ENCODE measurements at regions not wholly inside any gene's neighbourhood (a gene's known extent, or its start where the extent isn't known, plus 50 kb on each side); places are given as distances from the start of the nearest gene placed in this dataset.
"Not testable (repeated sequence)": the region's sequence is repeated elsewhere in the genome, so short reads cannot be mapped to it uniquely, and the experiment has no call there.

DNA sequence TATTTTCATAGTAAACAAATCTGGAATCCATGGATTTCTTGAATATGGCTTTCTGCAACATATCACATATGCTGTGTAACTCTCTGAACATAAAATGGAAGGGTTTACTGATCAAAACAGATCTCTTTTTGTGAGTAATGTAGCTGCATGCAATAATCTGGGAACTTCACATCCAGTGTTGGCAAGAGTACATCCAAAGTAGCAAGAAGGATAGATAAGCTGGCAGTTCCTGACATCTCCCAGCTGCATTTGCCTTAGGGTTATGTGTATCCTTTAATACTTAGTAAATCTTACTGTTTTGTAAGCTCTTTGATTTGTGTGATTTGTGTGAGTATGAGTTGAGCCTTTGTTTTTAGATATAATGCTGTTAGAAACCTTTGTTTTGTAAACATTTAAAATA lies 280.4 kb upstream of the CNTN5 start:
- Histone ChIP-seq H3K4me3 (no peak overlapping the region), H3K4me1 (ENCODE audit: insufficient read depth) (no peaks in the 10 kb centered on the region), H3K27ac (no peak overlapping the region), H3K36me3 (no peaks in the 10 kb centered on the region), H3K27me3 (no peaks in the 10 kb centered on the region), H3K9me3 (no peaks in the 10 kb centered on the region)
- TF ChIP-seq POLR2A (IDR thresholded peaks at IDR 0.05): no peak
- no peak for TF ChIP-seq EP300 (IDR thresholded peaks at IDR 0.05)
- no peak for TF ChIP-seq CTCF (IDR thresholded peaks at IDR 0.05)
- intact Hi-C loops (cut with DNase I): no loop called here
- DNase-seq: no peak

- H3K4me3 ChIP-seq; intact Hi-C loops (cut with DNase I); H3K36me3 ChIP-seq; DNase-seq; H3K9me3 ChIP-seq; H3K4me1 ChIP-seq (ENCODE audit: insufficient read depth); H3K27me3 ChIP-seq; H3K27ac ChIP-seq: not testable (repeated sequence)
- 95 to 96% (median 96%) methylated on average over 21 of the region's 21 CpGs for WGBS, 3 donors
These were observed 257.3 kb upstream of the CNTN5 start for GRCh38 chr11:98763446-98763845.

DNA sequence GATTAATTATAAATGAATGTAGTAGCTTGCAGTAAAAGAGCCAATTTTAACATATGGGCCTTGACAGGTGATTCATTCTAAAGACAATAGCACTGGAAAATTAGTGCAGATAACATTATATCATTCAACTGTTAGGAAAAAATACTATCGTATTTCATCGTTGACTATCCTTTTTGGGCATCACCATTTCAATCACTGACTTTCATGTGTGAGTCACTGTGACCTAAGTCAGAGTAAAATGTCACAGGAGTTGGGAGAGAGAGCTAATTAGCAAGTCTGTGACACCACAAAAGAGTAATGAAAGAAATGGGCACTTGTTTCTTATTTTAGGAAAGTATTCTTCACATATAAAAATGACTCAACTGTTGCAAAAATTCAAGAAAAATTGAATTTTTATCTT lies 253.8 kb upstream of the CNTN5 start:
- H3K4me3 ChIP-seq: no peak overlapping the region
- TF ChIP-seq EP300 (IDR thresholded peaks at IDR 0.05): no peak
- TF ChIP-seq CTCF (IDR thresholded peaks at IDR 0.05): no peak
- TF ChIP-seq POLR2A (IDR thresholded peaks at IDR 0.05): no peak
- WGBS, 3 donors: 73 to 80% (median 74%) methylated on average over 2 of the region's 2 CpGs
- intact Hi-C loops (cut with DNase I): no loop called here
- no peaks in the 10 kb centered on the region for H3K27me3 ChIP-seq
- no peaks in the 10 kb centered on the region for H3K36me3 ChIP-seq
- no peak for DNase-seq
- no peaks in the 10 kb centered on the region for H3K4me1 ChIP-seq (ENCODE audit: insufficient read depth)
- no peaks in the 10 kb centered on the region for H3K9me3 ChIP-seq
- no peak overlapping the region for H3K27ac ChIP-seq

DNA sequence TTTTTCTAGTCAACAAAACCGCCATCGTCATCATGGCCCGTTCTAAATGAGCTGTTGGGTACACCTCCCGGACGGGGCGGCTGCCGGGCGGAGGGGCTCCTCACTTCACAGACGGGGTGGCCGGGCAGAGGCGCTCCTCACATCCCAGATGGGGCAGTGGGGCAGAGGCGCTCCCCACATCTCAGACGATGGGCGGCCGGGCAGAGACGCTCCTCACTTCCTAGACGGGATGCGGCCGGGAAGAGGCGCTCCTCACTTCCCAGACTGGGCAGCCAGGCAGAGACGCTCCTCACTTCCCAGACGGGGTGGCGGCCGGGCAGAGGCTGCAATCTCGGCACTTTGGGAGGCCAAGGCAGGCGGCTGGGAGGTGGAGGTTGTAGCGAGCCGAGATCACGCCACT lies 250.7 kb upstream of the CNTN5 start:
- H3K4me1 ChIP-seq (ENCODE audit: insufficient read depth); H3K9me3 ChIP-seq; DNase-seq; intact Hi-C loops (cut with DNase I); H3K36me3 ChIP-seq; H3K27ac ChIP-seq; H3K27me3 ChIP-seq; H3K4me3 ChIP-seq: not testable (repeated sequence)
- 88 to 97% (median 97%) methylated on average over 6 to 24 of the region's 29 CpGs for WGBS, 3 donors

DNA sequence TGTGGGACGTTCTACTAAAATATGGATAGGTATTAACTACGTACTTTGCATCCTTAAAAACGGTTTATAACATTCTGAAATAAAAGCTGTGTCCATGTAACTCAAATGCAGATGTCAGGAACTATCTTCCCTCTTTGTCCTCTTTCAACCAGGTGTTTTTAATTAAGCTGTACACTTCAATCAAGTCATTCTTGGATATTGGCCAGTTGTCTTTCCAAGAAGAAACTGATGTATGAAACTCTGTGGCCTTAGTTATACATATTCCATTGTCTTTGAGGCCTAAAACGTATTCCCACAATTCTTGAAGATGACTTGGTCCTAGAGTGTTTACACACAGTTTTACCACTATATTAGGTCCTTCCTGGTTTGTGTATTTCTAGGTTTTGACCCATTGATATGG lies 249.0 kb upstream of the CNTN5 start:
- Histone ChIP-seq H3K36me3 (no peaks in the 10 kb centered on the region), H3K4me3 (no peak overlapping the region), H3K9me3 (no peaks in the 10 kb centered on the region), H3K27me3 (no peaks in the 10 kb centered on the region), H3K27ac (no peak overlapping the region), H3K4me1 (ENCODE audit: insufficient read depth) (no peaks in the 10 kb centered on the region)
- DNase-seq: no peak
- intact Hi-C loops (cut with DNase I): no loop called here
- WGBS, 3 donors: 62 to 67% (median 63%) methylated on average over 4 of the region's 4 CpGs
- TF ChIP-seq EP300 (IDR thresholded peaks at IDR 0.05) (no peak), CTCF (IDR thresholded peaks at IDR 0.05) (no peak), POLR2A (IDR thresholded peaks at IDR 0.05) (no peak)

DNA sequence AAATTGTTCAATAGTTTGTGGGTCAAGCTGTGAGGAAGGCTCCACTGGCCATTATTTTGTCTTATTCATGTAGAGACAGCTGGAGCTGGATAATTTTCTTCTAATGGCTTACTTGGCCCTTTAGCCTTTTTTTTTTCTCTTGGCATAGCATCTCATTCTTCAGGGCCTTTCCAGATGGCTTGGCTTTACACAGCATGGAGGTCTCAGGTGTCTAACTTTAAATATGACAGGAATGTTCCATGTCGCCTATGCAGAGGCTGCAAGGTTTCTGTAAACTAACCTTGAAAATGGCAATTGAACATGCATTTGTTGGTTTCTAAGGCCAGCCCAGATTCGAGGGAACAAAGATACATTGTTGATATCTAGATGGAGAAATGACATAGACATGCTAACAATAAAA lies 247.9 kb upstream of the CNTN5 start:
- Histone ChIP-seq H3K27ac (no peak overlapping the region), H3K9me3 (no peaks in the 10 kb centered on the region), H3K36me3 (no peaks in the 10 kb centered on the region), H3K27me3 (no peaks in the 10 kb centered on the region), H3K4me3 (no peak overlapping the region), H3K4me1 (ENCODE audit: insufficient read depth) (no peaks in the 10 kb centered on the region)
- intact Hi-C loops (cut with DNase I): no loop called here
- no peak for DNase-seq
- no peak for TF ChIP-seq EP300 (IDR thresholded peaks at IDR 0.05)
- TF ChIP-seq POLR2A (IDR thresholded peaks at IDR 0.05): no peak
- TF ChIP-seq CTCF (IDR thresholded peaks at IDR 0.05): no peak
- 7 to 38% (median 20%) methylated on average over 2 of the region's 2 CpGs for WGBS, 3 donors
